ENCODE measurements at regions not wholly inside any gene's neighbourhood (a gene's known extent, or its start where the extent isn't known, plus 50 kb on each side); places are given as distances from the start of the nearest gene placed in this dataset.
"Not testable (repeated sequence)": the region's sequence is repeated elsewhere in the genome, so short reads cannot be mapped to it uniquely, and the experiment has no call there.

- peaks cover 0 to 7% (median 0%) of the 10 kb centered on the region in 4 donors for H3K9me3 ChIP-seq (ENCODE audit: control insufficient read depth in 4 of 4, insufficient read depth in 3 of 4, low read length in 3 of 4)
- H3K9ac ChIP-seq (ENCODE audit: insufficient read depth in 1 of 2, low read length in 2 of 2), result no peak overlapping the region
- H3K27me3 ChIP-seq (ENCODE audit: control insufficient read depth in 3 of 3, insufficient read depth in 3 of 3, low read length in 2 of 3), result peaks cover 0 to 15% (median 6%) of the 10 kb centered on the region in 3 donors
- no peak overlapping the region for H3K4me3 ChIP-seq
- ATAC-seq (ENCODE audit: insufficient read depth, low FRiP score) (no peak), DNase-seq (no peak)
- H3K36me3 ChIP-seq (ENCODE audit: control insufficient read depth in 4 of 4, insufficient read depth in 4 of 4, low read length in 4 of 4), result no peaks in the 10 kb centered on the region
- 81 to 84% methylated on average over 6 of the region's 6 CpGs for WGBS, 2 donors
- H3K4me1 ChIP-seq (ENCODE audit: control insufficient read depth in 5 of 5, insufficient read depth in 5 of 5, low read length in 5 of 5), result peaks cover 0 to 3% (median 0%) of the 10 kb centered on the region in 5 donors
- no peak for TF ChIP-seq CTCF (IDR thresholded peaks at IDR 0.05; ENCODE audit: control extremely low read depth, extremely low read depth)
- no peak overlapping the region for H3K27ac ChIP-seq (ENCODE audit: low read depth in 1 of 2, low read length in 1 of 2)
Observed at GRCh38 chr17:73911726-73912372, 267.6 kb upstream of the SDK2 start.

GRCh38 chr17:73912373-73912746 is 268.1 kb upstream of the SDK2 start:
- H3K27ac ChIP-seq (ENCODE audit: low read depth in 1 of 2, low read length in 1 of 2), result no peak overlapping the region
- no peak overlapping the region for H3K9ac ChIP-seq (ENCODE audit: insufficient read depth in 1 of 2, low read length in 2 of 2)
- WGBS, 2 donors, result 72 to 92% methylated on average over 1 of the region's 1 CpG
- no peaks in the 10 kb centered on the region for H3K36me3 ChIP-seq (ENCODE audit: control insufficient read depth in 4 of 4, insufficient read depth in 4 of 4, low read length in 4 of 4)
- H3K9me3 ChIP-seq (ENCODE audit: control insufficient read depth in 4 of 4, insufficient read depth in 3 of 4, low read length in 3 of 4), result peaks cover 0 to 7% (median 0%) of the 10 kb centered on the region in 4 donors
- no peak overlapping the region for H3K4me3 ChIP-seq
- H3K27me3 ChIP-seq (ENCODE audit: control insufficient read depth in 3 of 3, insufficient read depth in 3 of 3, low read length in 2 of 3), result peaks cover 0 to 10% (median 6%) of the 10 kb centered on the region in 3 donors
- ATAC-seq (ENCODE audit: insufficient read depth, low FRiP score) (no peak), DNase-seq (no peak)
- peaks cover 0 to 3% (median 0%) of the 10 kb centered on the region in 5 donors for H3K4me1 ChIP-seq (ENCODE audit: control insufficient read depth in 5 of 5, insufficient read depth in 5 of 5, low read length in 5 of 5)
- TF ChIP-seq CTCF (IDR thresholded peaks at IDR 0.05; ENCODE audit: control extremely low read depth, extremely low read depth), result no peak

GRCh38 chr17:73914536-73915274 is 270.5 kb upstream of the SDK2 start:
- Histone ChIP-seq H3K9me3 (ENCODE audit: control insufficient read depth in 4 of 4, insufficient read depth in 3 of 4, low read length in 3 of 4) (peaks cover 0 to 5% (median 0%) of the 10 kb centered on the region in 4 donors), H3K36me3 (ENCODE audit: control insufficient read depth in 4 of 4, insufficient read depth in 4 of 4, low read length in 4 of 4) (no peaks in the 10 kb centered on the region), H3K4me3 (no peak overlapping the region), H3K27ac (ENCODE audit: low read depth in 1 of 2, low read length in 1 of 2) (no peak overlapping the region), H3K27me3 (ENCODE audit: control insufficient read depth in 3 of 3, insufficient read depth in 3 of 3, low read length in 2 of 3) (no peaks in the 10 kb centered on the region), H3K4me1 (ENCODE audit: control insufficient read depth in 5 of 5, insufficient read depth in 5 of 5, low read length in 5 of 5) (peaks cover 0 to 3% (median 0%) of the 10 kb centered on the region in 5 donors), H3K9ac (ENCODE audit: insufficient read depth in 1 of 2, low read length in 2 of 2) (no peak overlapping the region)
- WGBS, 2 donors, result 72 to 83% methylated on average over 7 of the region's 7 CpGs
- ATAC-seq (ENCODE audit: insufficient read depth, low FRiP score) (no peak), DNase-seq (no peak)
- no peak for TF ChIP-seq CTCF (IDR thresholded peaks at IDR 0.05; ENCODE audit: control extremely low read depth, extremely low read depth)

- 83% methylated on average over 3 of the region's 3 CpGs for WGBS, 2 donors
- ATAC-seq (ENCODE audit: insufficient read depth, low FRiP score); H3K9me3 ChIP-seq (ENCODE audit: control insufficient read depth in 4 of 4, insufficient read depth in 3 of 4, low read length in 3 of 4); H3K36me3 ChIP-seq (ENCODE audit: control insufficient read depth in 4 of 4, insufficient read depth in 4 of 4, low read length in 4 of 4); H3K27ac ChIP-seq (ENCODE audit: low read depth in 1 of 2, low read length in 1 of 2); H3K4me1 ChIP-seq (ENCODE audit: control insufficient read depth in 5 of 5, insufficient read depth in 5 of 5, low read length in 5 of 5); H3K9ac ChIP-seq (ENCODE audit: insufficient read depth in 1 of 2, low read length in 2 of 2); DNase-seq; H3K4me3 ChIP-seq; H3K27me3 ChIP-seq (ENCODE audit: control insufficient read depth in 3 of 3, insufficient read depth in 3 of 3, low read length in 2 of 3): not testable (repeated sequence)
Observed at GRCh38 chr17:73919033-73919432, 274.8 kb upstream of the SDK2 start.

Measured in lung (tissue), 11 donors.